ENCODE measurements at regions not wholly inside any gene's neighbourhood (a gene's known extent, or its start where the extent isn't known, plus 50 kb on each side); places are given as distances from the start of the nearest gene placed in this dataset.

DNA sequence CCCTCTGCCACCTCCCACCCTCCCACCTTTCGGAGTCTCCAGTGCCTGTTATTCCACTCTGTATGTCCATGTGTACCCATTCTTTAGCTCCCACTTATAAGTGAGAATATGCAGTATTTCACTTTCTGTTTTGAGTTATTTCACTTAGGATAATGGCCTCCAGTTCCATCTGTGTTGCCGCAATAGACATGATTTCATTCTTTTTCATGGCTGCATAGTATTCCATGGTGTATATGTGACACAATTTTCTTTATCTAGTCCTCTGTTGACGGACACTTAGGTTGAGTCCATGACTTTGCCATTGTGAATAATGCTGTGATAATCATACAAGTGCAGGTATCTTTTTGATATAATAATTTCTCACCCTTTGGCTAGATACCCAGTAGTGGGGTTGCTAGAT, 91.0 kb upstream of the UBE3A start:
- Mint-ChIP-seq H3K27me3 (ENCODE audit: low read depth) (no peaks in the 10 kb centered on the region), H3K4me1 (peaks cover 29% of the 10 kb centered on the region), H3K36me3 (peaks cover 12% of the 10 kb centered on the region), H3K27ac (no peak overlapping the region), H3K4me3 (no peak overlapping the region), H3K9me3 (peaks cover 18% of the 10 kb centered on the region)
- 0 out of 2 replicates have a peak, but pooled peaks have one; percentile 51 for TF ChIP-seq GTF2I (CRISPR knock-in tag; conservative IDR thresholded peaks at IDR 0.05)
- TF ChIP-seq, protein P1, sequence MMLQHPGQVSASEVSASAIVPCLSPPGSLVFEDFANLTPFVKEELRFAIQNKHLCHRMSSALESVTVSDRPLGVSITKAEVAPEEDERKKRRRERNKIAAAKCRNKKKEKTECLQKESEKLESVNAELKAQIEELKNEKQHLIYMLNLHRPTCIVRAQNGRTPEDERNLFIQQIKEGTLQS (CRISPR knock-in tag; conservative IDR thresholded peaks at IDR 0.05), result no peak
- no peak for TF ChIP-seq ZNF416 (CRISPR knock-in tag; IDR thresholded peaks at IDR 0.05)
- no peak for TF ChIP-seq JUN (CRISPR knock-in tag; IDR thresholded peaks at IDR 0.05)
- DNase-seq (ENCODE audit: low spot score) (no peak), ATAC-seq (no peak)
- ChIA-PET POLR2A (no interaction called here), CTCF (no interaction called here)

DNA sequence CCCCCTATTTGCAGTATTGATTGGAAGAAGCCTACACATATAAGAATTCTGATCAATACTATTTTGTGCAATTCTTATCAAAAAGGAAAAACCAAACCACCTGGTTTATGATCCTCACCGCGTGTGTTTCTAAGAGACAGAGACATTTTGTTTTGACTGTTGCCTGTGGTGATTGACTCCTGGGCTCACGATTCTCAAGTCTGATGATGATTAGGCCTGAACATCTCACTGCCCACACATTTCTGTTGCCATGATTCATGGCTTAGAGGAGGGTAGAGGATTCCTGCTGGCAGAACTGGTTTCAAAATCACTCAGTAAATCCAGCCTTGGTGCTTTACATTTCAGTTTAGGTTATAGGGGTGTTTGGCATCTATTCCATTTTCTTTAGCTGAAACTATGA, 88.3 kb upstream of the UBE3A start:
- no peak for DNase-seq (ENCODE audit: low spot score)
- H3K9me3 Mint-ChIP-seq, result peaks cover 30% of the 10 kb centered on the region
- peaks cover 12% of the 10 kb centered on the region for H3K36me3 Mint-ChIP-seq
- TF ChIP-seq FOXP1 (CRISPR knock-in tag; IDR thresholded peaks at IDR 0.05; ENCODE audit: borderline replicate concordance) (no peak), MXD4 (CRISPR knock-in tag; IDR thresholded peaks at IDR 0.05; ENCODE audit: borderline replicate concordance) (no peak), ELF4 (CRISPR knock-in tag; IDR thresholded peaks at IDR 0.05; ENCODE audit: low read depth) (no peak)
- TF ChIP-seq, protein P2, sequence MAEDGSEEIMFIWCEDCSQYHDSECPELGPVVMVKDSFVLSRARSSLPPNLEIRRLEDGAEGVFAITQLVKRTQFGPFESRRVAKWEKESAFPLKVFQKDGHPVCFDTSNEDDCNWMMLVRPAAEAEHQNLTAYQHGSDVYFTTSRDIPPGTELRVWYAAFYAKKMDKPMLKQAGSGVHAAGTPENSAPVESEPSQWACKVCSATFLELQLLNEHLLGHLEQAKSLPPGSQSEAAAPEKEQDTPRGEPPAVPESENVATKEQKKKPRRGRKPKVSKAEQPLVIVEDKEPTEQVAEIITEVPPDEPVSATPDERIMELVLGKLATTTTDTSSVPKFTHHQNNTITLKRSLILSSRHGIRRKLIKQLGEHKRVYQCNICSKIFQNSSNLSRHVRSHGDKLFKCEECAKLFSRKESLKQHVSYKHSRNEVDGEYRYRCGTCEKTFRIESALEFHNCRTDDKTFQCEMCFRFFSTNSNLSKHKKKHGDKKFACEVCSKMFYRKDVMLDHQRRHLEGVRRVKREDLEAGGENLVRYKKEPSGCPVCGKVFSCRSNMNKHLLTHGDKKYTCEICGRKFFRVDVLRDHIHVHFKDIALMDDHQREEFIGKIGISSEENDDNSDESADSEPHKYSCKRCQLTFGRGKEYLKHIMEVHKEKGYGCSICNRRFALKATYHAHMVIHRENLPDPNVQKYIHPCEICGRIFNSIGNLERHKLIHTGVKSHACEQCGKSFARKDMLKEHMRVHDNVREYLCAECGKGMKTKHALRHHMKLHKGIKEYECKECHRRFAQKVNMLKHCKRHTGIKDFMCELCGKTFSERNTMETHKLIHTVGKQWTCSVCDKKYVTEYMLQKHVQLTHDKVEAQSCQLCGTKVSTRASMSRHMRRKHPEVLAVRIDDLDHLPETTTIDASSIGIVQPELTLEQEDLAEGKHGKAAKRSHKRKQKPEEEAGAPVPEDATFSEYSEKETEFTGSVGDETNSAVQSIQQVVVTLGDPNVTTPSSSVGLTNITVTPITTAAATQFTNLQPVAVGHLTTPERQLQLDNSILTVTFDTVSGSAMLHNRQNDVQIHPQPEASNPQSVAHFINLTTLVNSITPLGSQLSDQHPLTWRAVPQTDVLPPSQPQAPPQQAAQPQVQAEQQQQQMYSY (CRISPR knock-in tag; IDR thresholded peaks at IDR 0.05), result no peak
- no peaks in the 10 kb centered on the region for H3K27me3 Mint-ChIP-seq (ENCODE audit: low read depth)
- CTCF ChIA-PET, result interaction anchor here (0.5 kb wide), 1 partner anchor 72 kb away, joined by 3 read pairs; no protein-coding TSS in a partner anchor
- POLR2A ChIA-PET, result no interaction called here
- no peak overlapping the region for H3K27ac Mint-ChIP-seq
- H3K4me3 Mint-ChIP-seq, result no peak overlapping the region
- H3K4me1 Mint-ChIP-seq, result peaks cover 19% of the 10 kb centered on the region
- no peak for ATAC-seq

DNA sequence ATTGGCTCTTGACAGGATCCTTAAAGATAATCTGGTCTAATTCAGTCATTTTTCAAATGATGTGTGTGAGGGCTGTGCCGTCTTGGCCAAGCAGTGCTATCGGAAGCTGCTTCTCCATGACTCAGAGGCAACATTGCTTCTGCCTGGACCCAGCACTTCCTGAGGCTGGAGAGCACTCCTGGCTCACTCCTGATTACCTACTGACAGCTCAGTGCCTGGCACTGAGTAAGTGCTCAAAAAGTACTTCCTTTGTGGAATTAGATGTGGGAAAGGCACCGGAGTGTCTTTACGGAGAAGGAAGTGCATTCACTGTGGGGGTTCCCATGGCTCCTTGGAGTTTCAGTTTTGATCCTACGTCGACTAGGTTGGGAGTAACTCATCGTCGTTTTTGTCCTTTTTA, 86.9 kb upstream of the UBE3A start:
- Mint-ChIP-seq H3K36me3 (peaks cover 12% of the 10 kb centered on the region), H3K4me1 (peaks cover 7% of the 10 kb centered on the region), H3K9me3 (peaks cover 30% of the 10 kb centered on the region), H3K4me3 (no peak overlapping the region), H3K27me3 (ENCODE audit: low read depth) (no peaks in the 10 kb centered on the region), H3K27ac (no peak overlapping the region)
- ATAC-seq (no peak), DNase-seq (ENCODE audit: low spot score) (no peak)
- ChIA-PET POLR2A (no interaction called here), CTCF (interaction anchor here (1.0 to 1.2 kb wide), 4 partner anchors 127 to 408 kb away, joined by 3 to 4 read pairs (median 3); no protein-coding TSS in a partner anchor)
- TF ChIP-seq RORB (CRISPR knock-in tag; IDR thresholded peaks at IDR 0.05), result no peak
- TF ChIP-seq, protein P3, sequence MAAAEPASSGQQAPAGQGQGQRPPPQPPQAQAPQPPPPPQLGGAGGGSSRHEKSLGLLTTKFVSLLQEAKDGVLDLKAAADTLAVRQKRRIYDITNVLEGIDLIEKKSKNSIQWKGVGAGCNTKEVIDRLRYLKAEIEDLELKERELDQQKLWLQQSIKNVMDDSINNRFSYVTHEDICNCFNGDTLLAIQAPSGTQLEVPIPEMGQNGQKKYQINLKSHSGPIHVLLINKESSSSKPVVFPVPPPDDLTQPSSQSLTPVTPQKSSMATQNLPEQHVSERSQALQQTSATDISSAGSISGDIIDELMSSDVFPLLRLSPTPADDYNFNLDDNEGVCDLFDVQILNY (CRISPR knock-in tag; IDR thresholded peaks at IDR 0.05), result no peak
- TF ChIP-seq, protein P4, sequence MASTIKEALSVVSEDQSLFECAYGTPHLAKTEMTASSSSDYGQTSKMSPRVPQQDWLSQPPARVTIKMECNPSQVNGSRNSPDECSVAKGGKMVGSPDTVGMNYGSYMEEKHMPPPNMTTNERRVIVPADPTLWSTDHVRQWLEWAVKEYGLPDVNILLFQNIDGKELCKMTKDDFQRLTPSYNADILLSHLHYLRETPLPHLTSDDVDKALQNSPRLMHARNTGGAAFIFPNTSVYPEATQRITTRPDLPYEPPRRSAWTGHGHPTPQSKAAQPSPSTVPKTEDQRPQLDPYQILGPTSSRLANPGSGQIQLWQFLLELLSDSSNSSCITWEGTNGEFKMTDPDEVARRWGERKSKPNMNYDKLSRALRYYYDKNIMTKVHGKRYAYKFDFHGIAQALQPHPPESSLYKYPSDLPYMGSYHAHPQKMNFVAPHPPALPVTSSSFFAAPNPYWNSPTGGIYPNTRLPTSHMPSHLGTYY (CRISPR knock-in tag; IDR thresholded peaks at IDR 0.05), result no peak
- TF ChIP-seq ELF4 (CRISPR knock-in tag; IDR thresholded peaks at IDR 0.05; ENCODE audit: low read depth), result no peak
- TF ChIP-seq TEAD1 (CRISPR knock-in tag; IDR thresholded peaks at IDR 0.05), result no peak
- TF ChIP-seq, protein P5, sequence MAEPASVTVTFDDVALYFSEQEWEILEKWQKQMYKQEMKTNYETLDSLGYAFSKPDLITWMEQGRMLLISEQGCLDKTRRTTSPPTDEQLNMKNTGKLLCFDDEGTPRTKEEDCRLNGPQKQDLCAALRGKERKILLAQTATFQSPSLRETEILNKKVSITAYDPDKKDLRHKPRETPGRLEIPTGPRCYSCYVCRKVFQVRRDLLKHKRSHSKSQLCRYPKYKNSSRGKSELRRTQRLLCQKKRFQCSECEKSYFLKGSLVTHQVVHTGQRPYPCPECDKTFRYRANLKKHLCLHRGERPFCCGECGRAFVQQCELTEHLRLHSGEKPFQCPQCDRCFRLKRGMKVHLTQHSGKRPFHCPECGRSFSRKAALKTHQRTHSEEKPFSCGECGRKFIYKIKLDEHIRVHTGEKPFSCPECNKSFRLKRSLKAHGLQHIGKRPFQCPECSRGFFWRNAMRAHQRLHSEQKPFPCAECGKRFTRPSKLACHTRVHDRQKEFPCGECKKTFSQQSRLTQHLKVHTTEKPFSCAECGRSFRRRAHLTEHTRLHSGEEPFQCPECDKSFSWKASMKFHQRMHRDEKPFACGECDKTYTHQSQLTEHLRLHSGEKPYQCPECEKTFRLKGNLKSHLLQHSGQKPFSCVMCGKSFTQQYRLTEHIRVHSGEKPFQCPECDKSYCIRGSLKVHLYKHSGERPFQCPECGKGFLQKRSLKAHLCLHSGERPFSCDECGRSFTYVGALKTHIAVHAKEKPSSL (CRISPR knock-in tag; conservative IDR thresholded peaks at IDR 0.05), result no peak
- TF ChIP-seq NFE2L1 (CRISPR knock-in tag; IDR thresholded peaks at IDR 0.05), result no peak
- no peak for TF ChIP-seq NR2C2 (CRISPR knock-in tag; IDR thresholded peaks at IDR 0.05)
- TF ChIP-seq FOXJ3 (CRISPR knock-in tag; IDR thresholded peaks at IDR 0.05; ENCODE audit: borderline replicate concordance), result no peak
- TF ChIP-seq ZNF671 (CRISPR knock-in tag; IDR thresholded peaks at IDR 0.05), result no peak
- no peak for TF ChIP-seq GRHL2 (CRISPR knock-in tag; IDR thresholded peaks at IDR 0.05; ENCODE audit: insufficient replicate concordance, severe bottlenecking)
- no peak for TF ChIP-seq ZNF232 (CRISPR knock-in tag; IDR thresholded peaks at IDR 0.05)
- TF ChIP-seq, protein P6, sequence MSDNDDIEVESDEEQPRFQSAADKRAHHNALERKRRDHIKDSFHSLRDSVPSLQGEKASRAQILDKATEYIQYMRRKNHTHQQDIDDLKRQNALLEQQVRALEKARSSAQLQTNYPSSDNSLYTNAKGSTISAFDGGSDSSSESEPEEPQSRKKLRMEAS (CRISPR knock-in tag; IDR thresholded peaks at IDR 0.05), result no peak
- TF ChIP-seq, protein P7, sequence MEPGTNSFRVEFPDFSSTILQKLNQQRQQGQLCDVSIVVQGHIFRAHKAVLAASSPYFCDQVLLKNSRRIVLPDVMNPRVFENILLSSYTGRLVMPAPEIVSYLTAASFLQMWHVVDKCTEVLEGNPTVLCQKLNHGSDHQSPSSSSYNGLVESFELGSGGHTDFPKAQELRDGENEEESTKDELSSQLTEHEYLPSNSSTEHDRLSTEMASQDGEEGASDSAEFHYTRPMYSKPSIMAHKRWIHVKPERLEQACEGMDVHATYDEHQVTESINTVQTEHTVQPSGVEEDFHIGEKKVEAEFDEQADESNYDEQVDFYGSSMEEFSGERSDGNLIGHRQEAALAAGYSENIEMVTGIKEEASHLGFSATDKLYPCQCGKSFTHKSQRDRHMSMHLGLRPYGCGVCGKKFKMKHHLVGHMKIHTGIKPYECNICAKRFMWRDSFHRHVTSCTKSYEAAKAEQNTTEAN (CRISPR knock-in tag; IDR thresholded peaks at IDR 0.05), result no peak
- TF ChIP-seq, protein P8, sequence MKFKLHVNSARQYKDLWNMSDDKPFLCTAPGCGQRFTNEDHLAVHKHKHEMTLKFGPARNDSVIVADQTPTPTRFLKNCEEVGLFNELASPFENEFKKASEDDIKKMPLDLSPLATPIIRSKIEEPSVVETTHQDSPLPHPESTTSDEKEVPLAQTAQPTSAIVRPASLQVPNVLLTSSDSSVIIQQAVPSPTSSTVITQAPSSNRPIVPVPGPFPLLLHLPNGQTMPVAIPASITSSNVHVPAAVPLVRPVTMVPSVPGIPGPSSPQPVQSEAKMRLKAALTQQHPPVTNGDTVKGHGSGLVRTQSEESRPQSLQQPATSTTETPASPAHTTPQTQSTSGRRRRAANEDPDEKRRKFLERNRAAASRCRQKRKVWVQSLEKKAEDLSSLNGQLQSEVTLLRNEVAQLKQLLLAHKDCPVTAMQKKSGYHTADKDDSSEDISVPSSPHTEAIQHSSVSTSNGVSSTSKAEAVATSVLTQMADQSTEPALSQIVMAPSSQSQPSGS (CRISPR knock-in tag; IDR thresholded peaks at IDR 0.05; ENCODE audit: borderline replicate concordance, low read depth), result no peak
